Neural crest cell (in vitro differentiated cells): ENCODE measurements at regions not wholly inside any gene's neighbourhood (a gene's known extent, or its start where the extent isn't known, plus 50 kb on each side); places are given as distances from the start of the nearest gene placed in this dataset.
A peak's percentile ranks its signal among the peaks of the same experiment; 100 is the strongest.

Source experiments
- DNase-seq: peaks from one replicate; pipeline ENCODE4 v3.0.0; 2021; ENCODE audit warnings: low read depth, mixed read lengths, low spot score
- H3K27ac Mint-ChIP-seq: one replicate; pipeline ENCODE4 v1.8.0; 2021; ENCODE audit warnings: mild to moderate bottlenecking, mixed read lengths; ENCODE audit not compliant: unreplicated experiment
- H3K27me3 Mint-ChIP-seq: 2 replicates; pipeline ENCODE4 v1.8.0; 2021; ENCODE audit warnings: low read depth, mild to moderate bottlenecking, mixed read lengths
- H3K36me3 Mint-ChIP-seq: 2 replicates; pipeline ENCODE4 v1.8.0; 2021; ENCODE audit warnings: low read depth, mild to moderate bottlenecking, mixed read lengths
- H3K4me1 Mint-ChIP-seq: 2 replicates; pipeline ENCODE4 v1.8.0; 2021; ENCODE audit warnings: mixed read lengths
- H3K4me3 Mint-ChIP-seq: one replicate; pipeline ENCODE4 v1.8.0; 2021; ENCODE audit warnings: mild to moderate bottlenecking, mixed read lengths
- H3K9me3 Mint-ChIP-seq: 2 replicates; pipeline ENCODE4 v1.8.0; 2021; ENCODE audit warnings: mixed read lengths
- TF ChIP-seq, protein P1 (sequence below): fragments of 200-600 bp; sonication (generic); conservative IDR thresholded peaks from 2 replicates; pipeline ENCODE4 v1.5.0; 2021; ENCODE audit warnings: antibody characterized with exemption, mild to moderate bottlenecking

- no peak for DNase-seq
- no peak overlapping the region for H3K27ac Mint-ChIP-seq
- H3K27me3 Mint-ChIP-seq, result peaks cover 26% of the 10 kb centered on the region
- no peaks in the 10 kb centered on the region for H3K9me3 Mint-ChIP-seq
- TF ChIP-seq, protein P1, sequence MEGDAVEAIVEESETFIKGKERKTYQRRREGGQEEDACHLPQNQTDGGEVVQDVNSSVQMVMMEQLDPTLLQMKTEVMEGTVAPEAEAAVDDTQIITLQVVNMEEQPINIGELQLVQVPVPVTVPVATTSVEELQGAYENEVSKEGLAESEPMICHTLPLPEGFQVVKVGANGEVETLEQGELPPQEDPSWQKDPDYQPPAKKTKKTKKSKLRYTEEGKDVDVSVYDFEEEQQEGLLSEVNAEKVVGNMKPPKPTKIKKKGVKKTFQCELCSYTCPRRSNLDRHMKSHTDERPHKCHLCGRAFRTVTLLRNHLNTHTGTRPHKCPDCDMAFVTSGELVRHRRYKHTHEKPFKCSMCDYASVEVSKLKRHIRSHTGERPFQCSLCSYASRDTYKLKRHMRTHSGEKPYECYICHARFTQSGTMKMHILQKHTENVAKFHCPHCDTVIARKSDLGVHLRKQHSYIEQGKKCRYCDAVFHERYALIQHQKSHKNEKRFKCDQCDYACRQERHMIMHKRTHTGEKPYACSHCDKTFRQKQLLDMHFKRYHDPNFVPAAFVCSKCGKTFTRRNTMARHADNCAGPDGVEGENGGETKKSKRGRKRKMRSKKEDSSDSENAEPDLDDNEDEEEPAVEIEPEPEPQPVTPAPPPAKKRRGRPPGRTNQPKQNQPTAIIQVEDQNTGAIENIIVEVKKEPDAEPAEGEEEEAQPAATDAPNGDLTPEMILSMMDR, result no peak
- peaks cover 40% of the 10 kb centered on the region for H3K4me1 Mint-ChIP-seq
- no peaks in the 10 kb centered on the region for H3K36me3 Mint-ChIP-seq
- no peak overlapping the region for H3K4me3 Mint-ChIP-seq
Observed at GRCh38 chrX:109843963-109844751, 111.1 kb upstream of the ACSL4 start.

DNA sequence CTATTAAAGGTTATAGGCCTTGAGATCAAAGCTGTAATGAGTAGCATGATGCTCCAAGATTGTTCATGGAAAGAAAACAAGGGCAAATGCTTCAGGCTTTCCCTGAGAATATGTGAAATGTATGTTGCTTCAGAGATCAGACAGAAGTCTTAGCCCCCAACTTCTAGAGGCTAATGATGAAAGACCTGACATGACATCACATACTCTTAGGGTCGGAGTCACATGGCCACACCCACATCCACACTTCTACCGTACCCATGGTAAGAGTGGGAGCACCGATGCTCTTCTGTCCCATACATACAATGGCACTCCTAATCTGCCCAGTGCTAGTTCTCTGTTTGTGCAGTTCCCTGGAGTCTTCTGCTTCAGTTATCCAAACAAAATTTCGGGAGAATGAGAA lies 111.9 kb upstream of the ACSL4 start:
- TF ChIP-seq, protein P1, result no peak
- H3K27me3 Mint-ChIP-seq, result peaks cover 28% of the 10 kb centered on the region
- H3K4me1 Mint-ChIP-seq, result peaks cover 48% of the 10 kb centered on the region
- no peak overlapping the region for H3K4me3 Mint-ChIP-seq
- H3K9me3 Mint-ChIP-seq, result no peaks in the 10 kb centered on the region
- no peak for DNase-seq
- no peak overlapping the region for H3K27ac Mint-ChIP-seq
- no peaks in the 10 kb centered on the region for H3K36me3 Mint-ChIP-seq

DNA sequence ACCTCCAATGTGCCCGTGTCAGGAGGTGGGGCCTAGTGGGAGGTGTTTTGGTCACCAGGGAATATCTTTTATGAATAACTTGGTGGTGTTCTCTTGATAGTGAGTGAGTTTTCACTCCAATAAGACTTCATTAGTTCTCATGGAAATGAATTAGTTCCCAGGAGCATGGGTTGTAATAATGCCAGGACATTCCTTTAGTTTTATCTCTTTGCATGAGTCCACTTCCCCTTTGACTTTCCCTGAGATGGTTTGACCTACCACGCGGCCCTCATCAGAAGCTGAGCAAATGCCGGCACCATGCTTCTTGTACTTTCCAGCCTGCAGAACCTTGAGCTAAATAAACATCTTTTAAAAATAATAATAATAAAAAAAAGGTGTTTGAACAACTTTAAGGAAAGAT lies 112.9 kb upstream of the ACSL4 start:
- no peak for DNase-seq
- peaks cover 56% of the 10 kb centered on the region for H3K4me1 Mint-ChIP-seq
- H3K4me3 Mint-ChIP-seq, result no peak overlapping the region
- no peak overlapping the region for H3K27ac Mint-ChIP-seq
- no peaks in the 10 kb centered on the region for H3K36me3 Mint-ChIP-seq
- peaks cover 35% of the 10 kb centered on the region for H3K27me3 Mint-ChIP-seq
- TF ChIP-seq, protein P1, result no peak
- no peaks in the 10 kb centered on the region for H3K9me3 Mint-ChIP-seq

DNA sequence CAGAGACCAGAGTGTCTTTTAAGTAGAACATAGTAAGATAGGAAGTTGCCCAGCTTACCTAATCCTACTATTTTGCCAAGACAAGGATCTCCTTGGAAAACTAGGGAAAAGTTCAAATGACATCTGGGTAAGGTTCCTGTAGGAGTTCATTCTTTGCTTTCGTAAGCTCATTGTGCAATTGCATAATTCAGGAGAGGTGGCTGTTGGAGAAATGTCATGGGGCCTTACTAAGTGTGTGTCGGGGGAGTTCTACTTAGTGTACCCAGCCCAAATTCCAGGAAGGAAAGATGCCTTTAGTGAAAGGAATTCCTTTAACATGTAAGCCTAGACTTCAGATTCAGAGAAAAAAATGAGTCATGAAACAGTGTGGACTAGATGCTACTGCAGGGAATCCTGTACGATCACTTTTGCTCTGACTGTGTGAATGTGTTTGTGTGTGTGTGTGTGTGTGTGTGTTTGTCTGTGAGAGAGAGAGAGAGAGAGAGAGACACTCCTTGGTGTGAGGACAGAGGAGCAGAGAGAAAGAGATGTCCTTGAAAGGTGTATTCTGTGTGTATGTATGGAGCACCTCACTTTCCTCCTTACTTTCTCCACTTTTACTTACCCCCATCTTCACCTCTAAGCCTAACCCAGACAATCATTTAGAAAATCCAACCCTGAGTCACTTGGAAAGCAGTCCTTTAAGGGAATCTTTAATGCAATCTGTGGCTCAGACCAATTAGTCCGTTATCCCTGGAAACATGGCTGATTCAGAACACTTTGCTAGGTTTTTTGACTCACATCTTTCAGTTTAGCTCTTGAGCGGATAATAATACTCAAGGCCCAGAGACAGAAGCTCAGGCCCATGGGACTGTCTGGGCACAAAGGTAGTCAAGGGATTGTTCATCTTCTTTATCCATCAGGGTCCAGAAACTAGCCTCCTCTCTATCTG lies 114.5 kb upstream of the ACSL4 start:
- Mint-ChIP-seq H3K9me3 (no peaks in the 10 kb centered on the region), H3K4me3 (peak overlapping the region; percentile 55), H3K36me3 (no peaks in the 10 kb centered on the region), H3K27me3 (peaks cover 43% of the 10 kb centered on the region), H3K4me1 (peaks cover 62% of the 10 kb centered on the region), H3K27ac (peak overlapping the region; percentile 91)
- TF ChIP-seq, protein P1, result no peak
- DNase-seq, result no peak

- TF ChIP-seq, protein P1, result no peak
- H3K36me3 Mint-ChIP-seq, result no peaks in the 10 kb centered on the region
- peak; percentile 72 for DNase-seq
- H3K4me3 Mint-ChIP-seq, result peak overlapping the region; percentile 55
- H3K27ac Mint-ChIP-seq, result peak overlapping the region; percentile 63
- peaks cover 43% of the 10 kb centered on the region for H3K27me3 Mint-ChIP-seq
- no peaks in the 10 kb centered on the region for H3K9me3 Mint-ChIP-seq
- H3K4me1 Mint-ChIP-seq, result peaks cover 62% of the 10 kb centered on the region
Observed at GRCh38 chrX:109848461-109849050, 115.5 kb upstream of the ACSL4 start.
